Hippocampal formation (tissue), 2 donors: ENCODE measurements at regions not wholly inside any gene's neighbourhood (a gene's known extent, or its start where the extent isn't known, plus 50 kb on each side); places are given as distances from the start of the nearest gene placed in this dataset.

ENCODE experiments used
- DNase-seq, 2 donors: peaks; one replicate each; lab custom pipeline; 2025; lab: John Stamatoyannopoulos, UW

- no peak for DNase-seq
These were observed 265.4 kb downstream of the FOXD2 start for GRCh38 chr1:47703156-47703825.

GRCh38 chr1:47703981-47704596 is 266.2 kb downstream of the FOXD2 start:
- no peak for DNase-seq

GRCh38 chr1:47705517-47706130 is 267.8 kb downstream of the FOXD2 start:
- DNase-seq, result no peak

GRCh38 chr1:47707503-47707902 is 269.7 kb downstream of the FOXD2 start:
- DNase-seq, result no peak

- no peak for DNase-seq
These were observed 270.2 kb downstream of the FOXD2 start for GRCh38 chr1:47708019-47708535.

GRCh38 chr1:47708658-47709018 is 270.8 kb downstream of the FOXD2 start:
- no peak for DNase-seq

GRCh38 chr1:47709019-47709871 is 271.4 kb downstream of the FOXD2 start:
- DNase-seq, result no peak

GRCh38 chr1:47709872-47710231 is 272.0 kb downstream of the FOXD2 start:
- peak in 1 of 2 donors; percentile 14 for DNase-seq

- peak in 1 of 2 donors; percentile 31 for DNase-seq
These were observed 272.7 kb downstream of the FOXD2 start for GRCh38 chr1:47710329-47711071.
